ENCODE measurements at regions not wholly inside any gene's neighbourhood (a gene's known extent, or its start where the extent isn't known, plus 50 kb on each side); places are given as distances from the start of the nearest gene placed in this dataset.

DNA sequence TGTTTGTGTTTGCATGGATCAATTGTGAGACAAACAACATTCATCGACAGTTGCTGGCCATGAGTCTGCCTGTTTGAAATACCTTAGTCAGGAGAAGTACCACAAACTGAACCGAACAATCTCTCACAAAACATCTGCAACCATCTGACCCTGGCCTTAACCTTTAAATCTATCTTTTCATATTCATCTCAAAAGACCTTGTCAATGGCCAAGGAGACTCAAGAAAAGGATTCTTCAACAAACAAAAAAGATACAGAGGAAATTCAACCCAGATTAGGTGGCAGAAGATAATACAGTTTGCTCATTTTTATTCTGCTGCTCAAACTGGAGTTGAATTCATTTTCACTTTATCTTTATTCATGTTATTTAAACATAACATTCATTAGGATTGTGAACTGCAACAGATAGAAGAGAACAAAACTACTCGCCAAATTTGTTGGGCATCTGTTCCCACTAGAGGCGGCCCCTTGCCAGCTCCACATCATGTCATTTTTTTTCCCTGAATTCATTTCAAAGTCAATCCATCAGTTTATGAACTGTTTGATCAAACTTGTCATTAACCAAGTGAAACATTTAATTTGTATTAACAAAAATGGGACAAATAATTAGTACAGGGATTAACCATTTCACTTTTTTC, 152.3 kb upstream of the OTX2 start:
- Histone ChIP-seq H2BK120ac (ENCODE audit: low read depth, low read length, poor library complexity, severe bottlenecking) (no peak overlapping the region), H3K27me3 (ENCODE audit: insufficient read depth, low read length) (no peaks in the 10 kb centered on the region), H4K5ac (ENCODE audit: insufficient read length, low read depth, low read length) (no peak overlapping the region), H4K91ac (ENCODE audit: insufficient read length, low read depth, low read length) (no peak overlapping the region), H2BK5ac (ENCODE audit: insufficient read length, low read length) (no peak overlapping the region), H4K8ac (replicated peaks; ENCODE audit: insufficient read length, low read depth, low read length) (no peak overlapping the region), H3K23me2 (ENCODE audit: insufficient read length, low read depth, low read length, poor library complexity, severe bottlenecking) (no peaks in the 10 kb centered on the region), H3K4me2 (ENCODE audit: insufficient read depth, insufficient read length, low read length) (no peak overlapping the region), H2BK15ac (ENCODE audit: low read depth, low read length) (no peak overlapping the region), H3K79me1 (ENCODE audit: insufficient read depth, low read depth, low read length, poor library complexity, severe bottlenecking) (no peaks in the 10 kb centered on the region), H2AK5ac (ENCODE audit: insufficient read length, low read length) (no peak overlapping the region), H2BK12ac (ENCODE audit: insufficient read length, low read depth, low read length) (no peak overlapping the region), H3K4me1 (ENCODE audit: insufficient read depth, low read length) (peaks cover 3% of the 10 kb centered on the region; the same call in 1 of the 2 replicates), H3K56ac (ENCODE audit: insufficient read length, low read depth, low read length) (no peak overlapping the region), H3K9ac (ENCODE audit: extremely low read depth, insufficient read length, low read length) (no peak overlapping the region), H3K79me2 (ENCODE audit: insufficient read depth, low read length) (no peaks in the 10 kb centered on the region), H4K20me1 (ENCODE audit: control insufficient read depth, insufficient read depth, insufficient read length) (no peaks in the 10 kb centered on the region), H3K27ac (ENCODE audit: insufficient read length, low read depth, low read length) (no peak overlapping the region), H2AFZ (ENCODE audit: low read length) (no peak overlapping the region), H2BK20ac (ENCODE audit: low read depth, low read length, poor library complexity, severe bottlenecking) (no peak overlapping the region), H3K14ac (ENCODE audit: insufficient read depth, low read length) (no peak overlapping the region), H3K18ac (ENCODE audit: insufficient read length, low read depth, low read length) (no peak overlapping the region), H3K4ac (ENCODE audit: low read depth, low read length) (no peak overlapping the region), H3K9me3 (ENCODE audit: control insufficient read depth, low read depth, low read length) (no peaks in the 10 kb centered on the region), H3T11ph (ENCODE audit: low read length) (no peak overlapping the region), H3K23ac (ENCODE audit: insufficient read length, low read depth, low read length) (no peak overlapping the region)
- Mint-ChIP-seq H3K4me1 (peaks cover 14 to 19% of the 10 kb centered on the region in 2 experiments), H3K4me3 (no peak overlapping the region), H3K27ac (no peak overlapping the region), H3K27me3 (ENCODE audit: low read depth) (no peaks in the 10 kb centered on the region), H3K36me3 (ENCODE audit: insufficient read depth in 1 of 3, low read depth in 3 of 3) (no peaks in the 10 kb centered on the region), H3K9me3 (no peaks in the 10 kb centered on the region)
- TF ChIP-seq, protein P1, sequence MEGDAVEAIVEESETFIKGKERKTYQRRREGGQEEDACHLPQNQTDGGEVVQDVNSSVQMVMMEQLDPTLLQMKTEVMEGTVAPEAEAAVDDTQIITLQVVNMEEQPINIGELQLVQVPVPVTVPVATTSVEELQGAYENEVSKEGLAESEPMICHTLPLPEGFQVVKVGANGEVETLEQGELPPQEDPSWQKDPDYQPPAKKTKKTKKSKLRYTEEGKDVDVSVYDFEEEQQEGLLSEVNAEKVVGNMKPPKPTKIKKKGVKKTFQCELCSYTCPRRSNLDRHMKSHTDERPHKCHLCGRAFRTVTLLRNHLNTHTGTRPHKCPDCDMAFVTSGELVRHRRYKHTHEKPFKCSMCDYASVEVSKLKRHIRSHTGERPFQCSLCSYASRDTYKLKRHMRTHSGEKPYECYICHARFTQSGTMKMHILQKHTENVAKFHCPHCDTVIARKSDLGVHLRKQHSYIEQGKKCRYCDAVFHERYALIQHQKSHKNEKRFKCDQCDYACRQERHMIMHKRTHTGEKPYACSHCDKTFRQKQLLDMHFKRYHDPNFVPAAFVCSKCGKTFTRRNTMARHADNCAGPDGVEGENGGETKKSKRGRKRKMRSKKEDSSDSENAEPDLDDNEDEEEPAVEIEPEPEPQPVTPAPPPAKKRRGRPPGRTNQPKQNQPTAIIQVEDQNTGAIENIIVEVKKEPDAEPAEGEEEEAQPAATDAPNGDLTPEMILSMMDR (conservative IDR thresholded peaks at IDR 0.05): no peak
- no CpG with 5 or more reads among the region's 4 CpGs for WGBS (ENCODE audit: extremely low coverage, insufficient read length, low lambda C conversion rate)
- DNase-seq: no peak

All from H9 (cell line).